Neural progenitor cell (in vitro differentiated cells): ENCODE measurements at regions not wholly inside any gene's neighbourhood (a gene's known extent, or its start where the extent isn't known, plus 50 kb on each side); places are given as distances from the start of the nearest gene placed in this dataset.
"Not testable (repeated sequence)": the region's sequence is repeated elsewhere in the genome, so short reads cannot be mapped to it uniquely, and the experiment has no call there.

ENCODE experiments used
- DNase-seq: peaks from one replicate; pipeline ENCODE4 v3.0.0-alpha.2; 2016; ENCODE audit warnings: low spot score
- H2AFZ ChIP-seq: fragments of 200-600 bp; sonication (generic); replicated peaks from 2 replicates; pipeline ENCODE4 v1.6.1; 2016; ENCODE audit warnings: antibody characterized with exemption
- H3F3A ChIP-seq: fragments of 200-600 bp; sonication (generic); 2 replicates; pipeline ENCODE4 v1.6.1; 2016; ENCODE audit warnings: antibody characterized with exemption, low read depth
- H3K27ac ChIP-seq: fragments of 200-600 bp; sonication (generic); 2 replicates; pipeline ENCODE4 v1.5.1; 2016; ENCODE audit warnings: mild to moderate bottlenecking
- H3K27me3 ChIP-seq: fragments of 200-600 bp; sonication (generic); 2 replicates; pipeline ENCODE4 v1.6.1; 2016; ENCODE audit warnings: mild to moderate bottlenecking, moderate library complexity
- H3K36me3 ChIP-seq: fragments of 200-600 bp; sonication (generic); 2 replicates; pipeline ENCODE4 v1.5.1; 2016
- H3K4me1 ChIP-seq: fragments of 200-600 bp; sonication (generic); 2 replicates; pipeline ENCODE4 v1.6.1; 2016; ENCODE audit warnings: mixed run types
- H3K4me2 ChIP-seq: fragments of 200-600 bp; sonication (generic); 2 replicates; pipeline ENCODE4 v1.6.1; 2016
- H3K4me3 ChIP-seq: fragments of 200-600 bp; sonication (generic); 2 replicates; pipeline ENCODE4 v1.5.1; 2016
- H3K79me2 ChIP-seq: fragments of 200-600 bp; sonication (generic); 2 replicates; pipeline ENCODE4 v1.6.1; 2016; ENCODE audit warnings: low read depth
- H3K9ac ChIP-seq: fragments of 200-600 bp; sonication (generic); 2 replicates; pipeline ENCODE4 v1.6.1; 2016
- H3K9me3 ChIP-seq: fragments of 200-600 bp; sonication (generic); 2 replicates; pipeline ENCODE4 v1.5.1; 2016; ENCODE audit warnings: low read depth
- H4K20me1 ChIP-seq: fragments of 200-600 bp; sonication (generic); 2 replicates; pipeline ENCODE4 v1.6.1; 2016; ENCODE audit warnings: low read depth
- H3K27ac Mint-ChIP-seq: 3 replicates; pipeline ENCODE4 v1.8.0; 2021; ENCODE audit warnings: mixed read lengths
- H3K27me3 Mint-ChIP-seq: 2 replicates; pipeline ENCODE4 v1.8.0; 2022; ENCODE audit warnings: low read depth, mild to moderate bottlenecking, inconsistent platforms, moderate library complexity, mixed read lengths; ENCODE audit not compliant: insufficient read depth
- H3K36me3 Mint-ChIP-seq: 3 replicates; pipeline ENCODE4 v1.8.0; 2021; ENCODE audit warnings: mixed read lengths
- H3K4me1 Mint-ChIP-seq: 3 replicates; pipeline ENCODE4 v1.8.0; 2021; ENCODE audit warnings: mixed read lengths
- H3K4me3 Mint-ChIP-seq: 3 replicates; pipeline ENCODE4 v1.8.0; 2021; ENCODE audit warnings: mild to moderate bottlenecking, moderate library complexity, mixed read lengths
- H3K9me3 Mint-ChIP-seq: 3 replicates; pipeline ENCODE4 v1.8.0; 2020; ENCODE audit warnings: mixed read lengths
- CTCF ChIP-seq: fragments of 200-600 bp; sonication (generic); IDR thresholded peaks from 2 replicates; pipeline ENCODE4 v1.5.1; 2017; ENCODE audit warnings: antibody characterized with exemption, mild to moderate bottlenecking
- EZH2 ChIP-seq: fragments of 200-600 bp; sonication (generic); IDR thresholded peaks from 2 replicates; pipeline ENCODE4 v1.6.1; 2017; ENCODE audit warnings: antibody characterized with exemption, mild to moderate bottlenecking, moderate library complexity
- EZH2phosphoT487 ChIP-seq: fragments of 200-600 bp; sonication (generic); IDR thresholded peaks from 2 replicates; pipeline ENCODE4 v1.6.1; 2017; ENCODE audit warnings: antibody characterized with exemption

GRCh38 chr21:9763306-9763705 lies 758.1 kb upstream of the TPTE start:
- H3K9me3 ChIP-seq, result peaks cover 84% of the 10 kb centered on the region
- DNase-seq, result no peak
- no peak for TF ChIP-seq EZH2
- TF ChIP-seq CTCF, result no peak
- no peak for TF ChIP-seq EZH2phosphoT487

GRCh38 chr21:9763807-9764206 lies 757.6 kb upstream of the TPTE start:
- DNase-seq, result no peak
- Histone ChIP-seq H3K79me2 (no peaks in the 10 kb centered on the region), H3K27me3 (no peaks in the 10 kb centered on the region), H3K36me3 (peaks cover 4% of the 10 kb centered on the region), H3K9me3 (peaks cover 84% of the 10 kb centered on the region), H2AFZ (no peak overlapping the region), H3K4me2 (no peak overlapping the region), H3F3A (no peaks in the 10 kb centered on the region), H4K20me1 (no peaks in the 10 kb centered on the region), H3K9ac (no peak overlapping the region), H3K4me1 (no peaks in the 10 kb centered on the region), H3K27ac (no peak overlapping the region), H3K4me3 (peak overlapping the region; percentile 0)
- Mint-ChIP-seq H3K4me1 (no peaks in the 10 kb centered on the region), H3K27ac (no peak overlapping the region), H3K36me3 (no peaks in the 10 kb centered on the region), H3K27me3 (peaks cover 2% of the 10 kb centered on the region), H3K9me3 (no peaks in the 10 kb centered on the region), H3K4me3 (no peak overlapping the region)
- no peak for TF ChIP-seq CTCF
- TF ChIP-seq EZH2, result no peak
- TF ChIP-seq EZH2phosphoT487, result no peak

More at GRCh38 chr21:9763306-9763705, 758.1 kb upstream of the TPTE start:
- H3K4me3 Mint-ChIP-seq, result no peak overlapping the region
- H3K79me2 ChIP-seq, result no peaks in the 10 kb centered on the region
- H3K27me3 Mint-ChIP-seq, result peaks cover 2% of the 10 kb centered on the region
- no peak overlapping the region for H3K4me3 ChIP-seq
- H3K27ac Mint-ChIP-seq, result no peak overlapping the region
- no peaks in the 10 kb centered on the region for H3K4me1 ChIP-seq
- H2AFZ ChIP-seq, result no peak overlapping the region
- no peaks in the 10 kb centered on the region for H4K20me1 ChIP-seq
- no peaks in the 10 kb centered on the region for H3F3A ChIP-seq
- H3K27me3 ChIP-seq, result no peaks in the 10 kb centered on the region
- no peak overlapping the region for H3K9ac ChIP-seq
- peaks cover 4% of the 10 kb centered on the region for H3K36me3 ChIP-seq
- H3K9me3 Mint-ChIP-seq, result no peaks in the 10 kb centered on the region
- no peaks in the 10 kb centered on the region for H3K4me1 Mint-ChIP-seq
- H3K27ac ChIP-seq, result no peak overlapping the region
- no peaks in the 10 kb centered on the region for H3K36me3 Mint-ChIP-seq
- H3K4me2 ChIP-seq, result no peak overlapping the region

GRCh38 chr21:9764294-9764693 lies 757.1 kb upstream of the TPTE start:
- DNase-seq, H3F3A ChIP-seq, H3K27ac ChIP-seq, H3K9me3 Mint-ChIP-seq, H3K4me1 Mint-ChIP-seq, H3K79me2 ChIP-seq, H2AFZ ChIP-seq, H3K4me1 ChIP-seq, H4K20me1 ChIP-seq, H3K27me3 ChIP-seq, H3K4me3 Mint-ChIP-seq, H3K27ac Mint-ChIP-seq, H3K36me3 Mint-ChIP-seq, H3K9ac ChIP-seq, H3K4me2 ChIP-seq, H3K27me3 Mint-ChIP-seq, H3K36me3 ChIP-seq: not testable (repeated sequence)
- H3K9me3 ChIP-seq, result peaks cover 84% of the 10 kb centered on the region
- peak overlapping the region; percentile 0 for H3K4me3 ChIP-seq

GRCh38 chr21:9765538-9765937 lies 755.8 kb upstream of the TPTE start:
- H3K4me1 Mint-ChIP-seq, H3K27ac Mint-ChIP-seq, H3K27me3 ChIP-seq, H3K27ac ChIP-seq, H3F3A ChIP-seq, H3K36me3 ChIP-seq, H2AFZ ChIP-seq, H3K27me3 Mint-ChIP-seq, DNase-seq, H3K79me2 ChIP-seq, H3K36me3 Mint-ChIP-seq, H3K9ac ChIP-seq, H3K4me2 ChIP-seq, H3K9me3 Mint-ChIP-seq, H3K4me1 ChIP-seq, H4K20me1 ChIP-seq, H3K4me3 Mint-ChIP-seq, H3K4me3 ChIP-seq: not testable (repeated sequence)
- H3K9me3 ChIP-seq, result peaks cover 83% of the 10 kb centered on the region

GRCh38 chr21:9766890-9767591 lies 754.3 kb upstream of the TPTE start:
- not testable (repeated sequence) for H3K9me3 Mint-ChIP-seq, H3K4me3 Mint-ChIP-seq, H3K4me3 ChIP-seq, H3K4me2 ChIP-seq, H3K27me3 Mint-ChIP-seq, H3K27ac Mint-ChIP-seq, H3F3A ChIP-seq, H4K20me1 ChIP-seq, H3K27ac ChIP-seq, H3K79me2 ChIP-seq, H2AFZ ChIP-seq, H3K4me1 Mint-ChIP-seq, H3K9ac ChIP-seq, H3K36me3 ChIP-seq, H3K4me1 ChIP-seq, H3K36me3 Mint-ChIP-seq, H3K27me3 ChIP-seq, DNase-seq
- peaks cover 83% of the 10 kb centered on the region for H3K9me3 ChIP-seq
